Osteoblast (primary cell): ENCODE measurements at regions not wholly inside any gene's neighbourhood (a gene's known extent, or its start where the extent isn't known, plus 50 kb on each side); places are given as distances from the start of the nearest gene placed in this dataset.
A peak's percentile ranks its signal among the peaks of the same experiment; 100 is the strongest.

Source experiments
- DNase-seq: peaks from one replicate; pipeline ENCODE4 v3.0.0; 2011; ENCODE audit warnings: low spot score, mixed read lengths; ENCODE audit not compliant: insufficient read length; ENCODE audit errors: missing footprints
- H2AFZ ChIP-seq: 2 replicates; pipeline ENCODE4 v1.6.0; 2011; ENCODE audit warnings: mild to moderate bottlenecking, low read length
- H3K27ac ChIP-seq: 2 replicates; pipeline ENCODE4 v1.5.1; 2011; ENCODE audit warnings: mild to moderate bottlenecking, low read depth, low read length, moderate library complexity
- H3K27me3 ChIP-seq: 2 replicates; pipeline ENCODE4 v1.6.0; 2012; ENCODE audit warnings: mild to moderate bottlenecking, control low read depth, inconsistent platforms, low read length, moderate library complexity; ENCODE audit not compliant: insufficient read depth
- H3K36me3 ChIP-seq: 2 replicates; pipeline ENCODE4 v1.5.1; 2011; ENCODE audit warnings: mild to moderate bottlenecking, low read length, control low read depth, moderate library complexity; ENCODE audit not compliant: insufficient read depth
- H3K4me1 ChIP-seq: 2 replicates; pipeline ENCODE4 v1.5.1; 2011; ENCODE audit warnings: mild to moderate bottlenecking, low read length, control low read depth, moderate library complexity; ENCODE audit not compliant: insufficient read depth
- H3K4me2 ChIP-seq: 2 replicates; pipeline ENCODE4 v1.6.0; 2011; ENCODE audit warnings: mild to moderate bottlenecking, low read length; ENCODE audit not compliant: insufficient read depth
- H3K4me3 ChIP-seq: fragments of 200-600 bp; sonication (generic); 3 replicates; pipeline ENCODE4 v1.5.1; 2012; ENCODE audit warnings: mild to moderate bottlenecking, low read length, inconsistent platforms; ENCODE audit not compliant: insufficient read depth
- H3K79me2 ChIP-seq: 2 replicates; pipeline ENCODE4 v1.6.0; 2012; ENCODE audit warnings: mild to moderate bottlenecking, low read length, control low read depth, inconsistent platforms; ENCODE audit not compliant: insufficient read depth
- H3K9me3 ChIP-seq: 2 replicates; pipeline ENCODE4 v1.5.1; 2011; ENCODE audit warnings: low read depth, low read length, control low read depth
- H4K20me1 ChIP-seq: 2 replicates; pipeline ENCODE4 v1.6.0; 2012; ENCODE audit warnings: mild to moderate bottlenecking, low read length, control low read depth; ENCODE audit not compliant: insufficient read depth
- CTCF ChIP-seq: IDR thresholded peaks from 2 replicates; pipeline ENCODE4 v1.5.1; 2011; ENCODE audit warnings: mild to moderate bottlenecking, low read depth, low read length, moderate library complexity; ENCODE audit errors: extremely low read depth

- no peaks in the 10 kb centered on the region for H3K36me3 ChIP-seq
- H3K27ac ChIP-seq = no peak overlapping the region
- no peak overlapping the region for H3K4me3 ChIP-seq
- no peak overlapping the region for H3K4me2 ChIP-seq
- no peak for TF ChIP-seq CTCF
- no peaks in the 10 kb centered on the region for H4K20me1 ChIP-seq
- H3K27me3 ChIP-seq = peaks cover 3% of the 10 kb centered on the region
- H3K9me3 ChIP-seq = no peaks in the 10 kb centered on the region
- H3K79me2 ChIP-seq = no peaks in the 10 kb centered on the region
- no peaks in the 10 kb centered on the region for H3K4me1 ChIP-seq
- no peak overlapping the region for H2AFZ ChIP-seq
- peak; percentile 52 for DNase-seq
These were observed 75.4 kb upstream of the ZMIZ1 start for GRCh38 chr10:78993261-78993945.

DNA sequence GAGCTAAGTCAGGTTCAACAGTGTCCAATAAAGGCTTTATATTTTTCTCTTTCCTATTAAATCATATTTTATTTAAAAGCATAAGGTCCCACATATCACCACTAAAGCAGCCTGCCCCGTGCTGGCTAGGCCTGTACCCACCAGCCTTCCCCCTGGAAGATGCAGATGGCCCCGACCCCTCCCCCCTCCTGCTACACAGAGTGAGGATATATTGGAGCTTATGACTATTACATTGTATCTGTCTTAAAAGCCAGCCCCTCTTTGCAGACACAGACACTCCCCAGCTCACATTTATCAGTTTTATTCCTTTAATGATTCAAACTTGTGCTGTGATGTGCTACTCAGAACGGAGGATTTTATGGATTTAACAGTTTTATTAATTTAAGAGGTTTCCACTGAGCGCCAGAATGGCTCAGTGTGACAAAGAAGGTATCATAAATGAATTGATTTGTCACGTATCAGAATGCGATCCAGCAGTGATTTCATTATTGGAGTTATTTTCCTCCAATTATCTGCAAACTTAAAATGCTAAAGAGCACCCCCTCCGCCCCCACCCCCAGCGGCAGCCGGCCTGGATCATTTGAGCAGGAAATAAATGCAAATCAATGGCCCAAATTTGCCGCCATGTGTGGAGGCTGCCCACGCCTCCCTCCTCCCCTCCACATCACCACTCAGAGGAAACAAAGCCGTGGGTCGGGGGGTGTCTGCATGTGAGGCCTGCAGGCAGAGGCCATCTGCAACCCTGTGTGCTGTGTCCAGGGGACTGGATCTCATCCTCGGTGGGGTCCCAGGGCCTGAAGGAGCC, 72.6 kb upstream of the ZMIZ1 start:
- Histone ChIP-seq H3K9me3 (no peaks in the 10 kb centered on the region), H3K36me3 (no peaks in the 10 kb centered on the region), H3K27me3 (peaks cover 3% of the 10 kb centered on the region), H3K27ac (no peak overlapping the region), H3K4me1 (peaks cover 2% of the 10 kb centered on the region), H3K4me2 (no peak overlapping the region), H2AFZ (no peak overlapping the region), H3K4me3 (no peak overlapping the region), H3K79me2 (no peaks in the 10 kb centered on the region), H4K20me1 (no peaks in the 10 kb centered on the region)
- TF ChIP-seq CTCF = no peak
- DNase-seq = peak; percentile 56

DNA sequence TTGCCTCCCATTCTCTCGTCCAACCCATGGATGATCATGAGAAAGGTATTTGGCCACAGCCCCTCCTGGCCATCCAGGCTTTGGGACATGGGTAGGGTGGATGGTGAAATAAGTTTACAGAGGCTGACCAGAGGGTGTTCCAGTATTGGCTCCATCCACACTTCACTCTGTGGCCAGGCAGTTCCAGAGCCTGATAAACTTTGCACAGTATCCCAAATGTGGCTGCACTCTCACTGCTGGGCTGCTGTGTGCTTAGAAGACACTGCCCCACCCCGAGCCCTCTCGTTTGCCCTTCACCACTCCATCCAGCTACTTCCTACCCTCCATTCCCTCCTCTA, 72.0 kb upstream of the ZMIZ1 start:
- Histone ChIP-seq H3K27ac (no peak overlapping the region), H4K20me1 (no peaks in the 10 kb centered on the region), H3K27me3 (peaks cover 3% of the 10 kb centered on the region), H3K79me2 (no peaks in the 10 kb centered on the region), H3K4me3 (no peak overlapping the region), H3K4me2 (no peak overlapping the region), H2AFZ (no peak overlapping the region), H3K4me1 (peaks cover 8% of the 10 kb centered on the region), H3K36me3 (no peaks in the 10 kb centered on the region), H3K9me3 (no peaks in the 10 kb centered on the region)
- TF ChIP-seq CTCF = no peak
- peak; percentile 70 for DNase-seq
